GM18907 (cell line): ENCODE measurements at regions not wholly inside any gene's neighbourhood (a gene's known extent, or its start where the extent isn't known, plus 50 kb on each side); places are given as distances from the start of the nearest gene placed in this dataset.

ENCODE experiments used
- ATAC-seq: cut with Tn5 transposase; IDR thresholded peaks from one replicate; pipeline ENCODE4 v1.9.1; 2021; ENCODE audit warnings: mild to moderate bottlenecking, moderate library complexity; ENCODE audit not compliant: unreplicated experiment

DNA sequence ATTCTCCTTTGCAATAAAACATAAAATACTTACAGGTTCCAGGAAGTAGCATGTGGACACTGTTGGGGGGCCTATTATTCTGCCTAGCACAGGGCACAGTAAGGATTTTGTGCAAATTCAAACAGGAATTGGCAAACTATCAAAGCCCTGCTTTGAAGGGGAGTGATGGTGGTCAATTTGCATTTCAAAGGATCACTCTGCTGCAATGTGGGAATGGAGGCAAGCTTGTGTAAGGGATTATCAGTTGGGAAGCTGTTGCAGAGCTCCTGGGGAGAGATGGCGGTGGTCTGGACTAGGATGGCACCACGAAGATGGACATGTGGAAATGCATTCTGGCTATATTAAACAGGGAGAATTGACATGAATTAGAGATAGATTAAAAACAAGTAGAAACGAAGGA lies 990.7 kb upstream of the RBFOX1 start:
- no peak for ATAC-seq

DNA sequence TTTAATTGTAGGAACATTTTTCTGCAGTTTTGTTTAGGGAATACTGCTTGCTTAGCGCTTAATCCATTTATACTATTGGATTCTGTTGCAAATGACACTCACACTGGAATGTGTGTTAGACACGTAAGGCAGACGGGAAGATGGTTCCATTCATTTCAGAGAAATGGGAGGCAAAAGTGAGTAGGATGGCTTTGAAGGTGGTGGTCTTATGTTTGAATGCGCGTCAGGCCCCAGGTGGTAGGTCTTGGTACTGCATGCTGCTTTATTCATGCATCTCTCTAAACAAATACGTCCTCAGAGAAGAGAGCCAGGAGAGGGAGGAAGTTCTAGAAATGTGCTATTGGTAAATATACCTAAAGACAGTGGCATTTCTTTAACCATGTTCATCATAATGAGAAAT lies 997.6 kb upstream of the RBFOX1 start:
- ATAC-seq = no peak

DNA sequence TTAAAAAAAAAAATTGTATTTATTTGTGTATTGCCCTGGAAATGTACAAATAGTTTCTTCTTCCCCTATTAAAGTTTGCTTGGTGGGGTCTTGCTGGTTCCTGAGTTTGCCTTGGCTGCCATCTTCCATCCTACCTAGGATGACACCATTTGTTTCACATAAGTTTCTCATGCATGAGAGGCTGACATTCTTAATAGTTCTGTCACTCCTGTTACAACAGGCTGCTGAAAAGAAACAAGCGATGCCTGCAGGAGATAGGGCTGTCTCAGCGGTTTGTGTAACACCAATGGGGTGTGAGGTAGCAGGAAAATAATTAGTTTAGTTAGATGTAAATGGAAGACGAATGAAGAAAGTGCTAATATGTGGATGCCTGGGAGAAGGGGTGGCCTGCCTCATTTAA lies 1000.9 kb upstream of the RBFOX1 start:
- no peak for ATAC-seq

DNA sequence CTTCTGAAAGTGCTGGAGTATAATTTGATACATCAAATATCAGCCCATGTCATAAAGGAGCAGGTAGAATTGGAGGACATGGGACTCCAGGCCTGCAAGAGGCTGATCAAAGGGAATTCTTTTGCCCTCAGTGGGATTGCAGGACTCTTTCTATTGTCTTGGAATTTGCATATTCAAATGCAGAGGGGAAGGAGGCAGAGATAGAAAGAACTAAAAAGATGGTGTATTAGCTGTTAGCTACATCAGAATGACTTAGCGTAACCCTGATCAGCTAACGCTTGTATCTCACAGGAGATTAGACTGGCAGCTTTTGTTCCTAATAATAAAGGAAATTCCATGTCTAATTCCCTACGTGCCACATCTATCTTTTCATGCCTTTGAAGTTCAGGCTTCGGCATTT lies 1014.7 kb upstream of the RBFOX1 start:
- ATAC-seq = no peak

DNA sequence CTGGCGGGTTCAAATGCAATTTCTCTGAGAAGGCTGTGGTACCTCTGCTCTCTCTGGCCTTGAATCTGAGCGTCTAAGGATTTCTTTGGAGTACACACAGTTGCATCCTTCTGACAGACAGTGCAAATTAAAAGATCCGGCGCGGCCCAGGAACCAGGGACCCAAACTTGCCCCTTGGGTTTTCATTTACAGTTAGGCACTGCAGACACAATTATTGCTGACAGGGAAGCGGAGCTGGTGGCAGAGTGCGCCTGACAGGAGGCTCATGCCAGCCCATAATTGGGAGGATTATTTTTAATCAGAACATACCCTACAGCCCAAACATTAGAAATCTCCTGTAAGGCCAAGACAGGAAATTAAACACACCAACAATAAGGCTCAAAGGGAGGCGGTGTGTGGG lies 1023.4 kb upstream of the RBFOX1 start:
- ATAC-seq = no peak

DNA sequence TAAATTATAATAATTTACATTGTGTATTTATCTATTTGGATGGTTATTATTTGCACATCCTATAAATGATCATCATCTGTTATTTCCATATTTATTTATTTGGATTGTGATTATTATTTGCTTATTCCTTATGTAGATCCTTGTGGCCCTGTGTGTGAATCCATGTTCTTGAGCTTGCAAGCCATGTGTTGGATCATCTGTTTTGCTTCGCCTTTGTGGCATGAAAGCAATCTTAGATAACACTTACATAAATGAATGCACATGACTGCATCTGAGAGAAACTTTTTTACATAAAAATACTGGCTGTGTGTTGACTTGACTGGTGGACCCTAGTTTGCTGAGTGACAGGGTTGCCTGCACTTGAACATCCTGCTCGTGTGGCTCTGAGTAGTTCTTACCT lies 1024.5 kb upstream of the RBFOX1 start:
- no peak for ATAC-seq

DNA sequence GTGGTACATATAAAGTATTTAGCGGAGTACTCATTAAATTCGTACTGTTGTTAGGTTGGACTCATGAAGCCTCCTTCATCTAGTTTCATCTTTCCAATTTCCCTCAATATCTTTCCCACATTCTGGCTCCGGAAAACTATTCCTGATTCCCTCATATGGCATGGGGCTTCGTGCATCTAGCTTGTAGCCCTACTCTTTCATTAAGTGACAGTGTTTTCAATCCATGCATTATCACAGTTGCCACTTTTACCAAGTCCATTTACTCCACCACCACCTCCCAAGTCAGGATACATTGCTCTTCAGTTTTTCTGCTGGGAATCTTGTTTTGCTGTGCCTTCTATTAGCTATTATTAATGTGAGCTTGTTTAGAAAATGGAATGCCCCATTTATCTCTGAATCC lies 1032.1 kb upstream of the RBFOX1 start:
- ATAC-seq = no peak

DNA sequence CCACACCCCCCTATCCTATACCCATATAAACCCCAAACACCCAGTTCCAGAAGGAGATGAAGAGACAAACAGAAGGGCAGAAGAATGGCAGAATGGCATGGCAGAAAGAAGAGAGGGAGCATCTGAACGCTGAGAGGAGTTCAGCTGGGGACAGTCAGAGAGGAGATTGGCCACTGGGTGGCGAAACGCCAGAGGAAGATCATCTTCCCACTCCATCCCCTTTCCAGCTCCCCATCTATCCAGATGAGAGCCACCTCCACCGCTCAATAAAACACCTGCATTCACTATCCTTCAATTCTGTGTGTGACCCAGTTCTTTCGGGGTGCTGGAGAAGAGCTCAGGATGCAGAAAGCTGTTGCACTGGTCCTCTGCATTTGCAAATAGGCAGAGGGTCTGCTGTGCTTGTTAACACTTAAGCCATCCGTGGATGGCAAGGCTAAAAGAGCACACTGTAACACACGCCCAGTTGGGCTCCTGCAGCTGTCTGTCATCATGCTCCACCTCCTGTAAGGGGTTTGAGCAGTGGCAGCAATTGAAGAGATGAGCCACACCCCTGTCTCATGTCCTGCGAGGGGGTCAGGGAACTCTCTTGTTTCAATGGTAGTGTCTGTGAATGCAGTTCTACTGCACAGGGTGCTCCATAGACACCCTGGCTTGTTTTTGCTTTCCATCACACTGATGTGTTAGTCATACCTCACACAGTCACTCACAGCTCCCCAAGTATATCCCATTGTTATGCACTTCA lies 1034.8 kb upstream of the RBFOX1 start:
- no peak for ATAC-seq

DNA sequence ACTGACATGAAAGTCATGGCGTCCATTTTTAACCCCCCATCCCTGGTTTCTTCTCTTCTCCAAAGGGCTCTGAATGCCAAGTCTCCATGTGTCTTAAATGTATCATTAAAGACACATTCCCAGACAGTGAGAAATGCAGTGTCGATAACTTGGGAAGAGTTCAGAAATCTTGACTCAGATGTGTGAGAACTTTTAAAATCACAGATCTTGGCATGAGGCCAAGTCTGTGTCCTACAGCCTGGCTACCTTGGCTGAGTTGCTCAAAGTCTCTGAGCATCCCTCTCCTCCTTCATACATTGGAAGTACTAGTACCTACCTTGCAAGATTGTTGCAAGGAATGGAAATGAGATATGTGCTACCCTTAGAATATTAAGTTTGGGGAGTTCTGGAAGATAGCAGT lies 1046.5 kb upstream of the RBFOX1 start:
- ATAC-seq = no peak

DNA sequence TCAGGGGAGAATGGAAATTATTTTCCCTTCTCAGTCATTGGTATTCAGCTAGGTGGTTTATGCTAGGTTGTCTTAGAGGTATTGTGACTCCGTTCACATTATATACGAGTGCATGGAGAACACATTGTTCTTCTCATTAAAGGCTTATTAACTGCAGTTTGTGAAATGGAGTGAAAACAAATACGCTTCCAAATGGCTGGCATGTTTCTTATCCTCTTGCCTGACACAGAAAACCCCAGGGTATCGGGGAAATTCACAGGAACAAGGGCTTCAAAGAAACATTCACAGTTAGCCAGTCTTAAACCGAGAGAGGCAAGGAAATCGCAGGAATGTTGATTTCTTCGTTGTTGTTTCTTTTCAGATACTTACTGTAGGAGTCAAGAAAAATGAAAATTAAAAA lies 1047.9 kb upstream of the RBFOX1 start:
- ATAC-seq = no peak

DNA sequence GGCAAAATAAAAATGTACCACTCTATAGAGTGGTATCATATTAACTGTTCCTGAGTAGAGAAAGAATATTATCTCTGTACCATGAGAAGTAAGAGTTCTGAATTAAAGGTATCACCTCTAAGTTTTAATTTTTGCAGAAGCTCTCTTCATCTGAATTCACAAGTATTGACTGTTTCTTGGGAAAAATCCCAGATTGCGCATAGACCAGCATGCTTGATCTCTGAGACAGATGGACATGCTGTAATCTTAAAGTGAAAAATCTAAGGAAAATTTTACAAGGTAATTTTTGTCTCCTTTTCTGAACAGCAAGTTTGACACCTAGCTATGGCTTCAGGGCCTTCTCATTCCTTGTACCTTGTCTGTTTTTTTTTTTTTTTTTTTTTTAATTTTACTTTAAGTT lies 1050.7 kb upstream of the RBFOX1 start:
- no peak for ATAC-seq

DNA sequence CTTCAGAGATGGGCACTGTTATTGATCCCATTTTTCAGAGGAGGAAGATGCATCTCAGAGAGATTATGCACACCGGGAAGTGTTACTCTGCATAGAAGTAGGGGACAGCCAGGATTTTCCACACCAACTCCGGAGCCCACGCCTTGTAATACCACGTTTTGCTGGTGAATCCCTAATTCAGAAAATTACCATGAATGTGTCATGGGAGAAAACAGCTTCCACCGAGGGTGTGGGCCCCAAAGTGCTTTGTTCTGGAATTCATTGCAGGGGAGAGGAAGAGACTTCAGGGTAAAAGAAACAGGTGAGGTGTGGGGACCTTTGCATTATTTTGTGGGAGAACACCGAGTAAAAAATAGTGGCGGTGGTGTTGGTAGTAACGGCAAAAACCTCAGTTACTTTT lies 1051.4 kb upstream of the RBFOX1 start:
- ATAC-seq = no peak

DNA sequence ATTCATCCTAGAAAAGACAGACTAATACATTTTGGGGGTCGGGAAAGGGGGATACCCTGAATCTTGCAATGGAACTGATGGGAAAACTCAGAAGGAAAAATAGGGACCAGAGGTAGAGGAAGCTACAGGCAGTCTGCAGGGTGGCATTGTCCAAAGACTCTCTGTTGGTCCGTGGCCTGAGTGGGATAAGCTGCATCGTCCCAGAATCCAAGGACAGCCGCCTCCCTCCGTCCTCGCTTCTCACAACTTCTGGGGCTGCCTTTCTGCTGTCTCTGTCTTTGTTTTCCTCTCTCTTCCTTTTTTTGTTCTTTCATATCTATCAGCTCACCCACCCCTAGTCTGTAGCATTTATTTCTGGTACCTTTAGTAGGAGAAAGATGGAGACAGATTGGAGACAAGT lies 1052.6 kb upstream of the RBFOX1 start:
- no peak for ATAC-seq

DNA sequence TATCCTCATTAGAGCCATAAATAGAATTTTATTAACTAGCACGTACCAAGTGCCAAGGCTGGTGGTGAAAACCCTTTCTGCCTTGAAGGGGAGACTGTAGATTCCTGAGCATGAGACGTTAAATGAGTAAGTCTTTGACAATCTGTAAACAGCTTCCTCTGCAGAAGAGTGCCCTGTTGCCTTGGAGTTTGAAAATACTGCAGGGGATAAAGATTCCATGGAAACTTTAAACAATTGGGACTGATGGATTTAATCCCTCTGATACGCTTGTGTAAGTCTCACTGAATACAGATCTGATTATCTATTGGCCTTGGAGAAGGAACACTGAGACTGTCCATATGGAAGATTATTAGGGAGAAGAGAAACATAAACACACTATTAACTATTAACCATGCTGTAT lies 1053.4 kb upstream of the RBFOX1 start:
- ATAC-seq = no peak

DNA sequence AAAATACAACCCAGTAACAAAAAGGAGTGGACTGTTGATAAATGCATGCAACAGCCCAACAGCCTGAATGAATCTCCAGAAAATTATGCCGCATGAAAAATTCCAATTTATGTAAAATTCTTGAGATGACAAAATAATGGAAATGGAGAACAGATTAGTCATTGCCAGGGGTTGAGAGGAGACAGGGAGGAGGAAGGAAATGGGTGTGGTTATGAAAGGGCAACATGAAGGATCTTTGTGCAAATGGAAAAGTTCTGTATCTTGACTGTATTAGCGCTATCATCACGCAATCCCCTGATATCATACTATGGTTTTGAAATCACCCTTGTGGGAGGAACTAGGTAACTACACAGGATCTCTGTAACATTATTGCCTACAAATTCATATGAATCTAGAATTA lies 1058.3 kb upstream of the RBFOX1 start:
- no peak for ATAC-seq

DNA sequence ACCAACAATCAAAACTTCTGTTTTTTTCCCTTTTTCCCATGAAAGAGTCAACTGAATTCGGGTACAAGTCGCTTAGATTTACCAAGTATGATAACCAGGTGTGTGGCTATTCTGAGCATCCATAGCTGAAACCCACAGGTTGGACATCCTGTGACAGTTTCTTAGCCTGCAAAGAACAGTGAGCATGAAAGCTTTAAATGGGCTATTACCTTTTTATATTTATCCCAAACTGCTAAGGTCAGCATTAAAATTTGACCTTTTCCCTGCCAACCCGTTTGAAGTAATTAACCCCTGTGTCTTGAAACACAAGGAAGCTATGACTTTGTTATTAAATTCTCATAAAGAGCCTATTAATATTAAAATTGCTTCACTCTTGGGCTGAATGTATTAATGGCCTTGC lies 1065.0 kb upstream of the RBFOX1 start:
- no peak for ATAC-seq

DNA sequence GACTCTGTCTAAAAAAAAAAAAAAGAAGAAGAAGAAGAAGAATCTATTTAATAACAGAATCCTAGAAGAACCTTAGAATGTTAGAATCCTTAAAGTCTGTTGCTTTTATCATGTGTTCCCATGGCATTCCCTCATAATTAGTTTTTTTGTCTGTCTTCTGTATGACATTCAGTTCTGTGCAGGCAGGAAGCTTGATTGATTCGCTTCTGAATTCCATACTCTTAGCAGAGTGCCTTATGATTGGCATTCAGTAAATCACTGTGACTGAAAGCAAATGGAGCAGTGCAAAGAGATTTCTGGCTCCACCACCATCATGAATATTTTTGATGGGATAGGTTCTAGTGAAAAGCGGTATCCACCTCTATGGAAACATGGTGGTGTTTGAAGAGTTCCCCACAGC lies 1065.9 kb upstream of the RBFOX1 start:
- no peak for ATAC-seq

DNA sequence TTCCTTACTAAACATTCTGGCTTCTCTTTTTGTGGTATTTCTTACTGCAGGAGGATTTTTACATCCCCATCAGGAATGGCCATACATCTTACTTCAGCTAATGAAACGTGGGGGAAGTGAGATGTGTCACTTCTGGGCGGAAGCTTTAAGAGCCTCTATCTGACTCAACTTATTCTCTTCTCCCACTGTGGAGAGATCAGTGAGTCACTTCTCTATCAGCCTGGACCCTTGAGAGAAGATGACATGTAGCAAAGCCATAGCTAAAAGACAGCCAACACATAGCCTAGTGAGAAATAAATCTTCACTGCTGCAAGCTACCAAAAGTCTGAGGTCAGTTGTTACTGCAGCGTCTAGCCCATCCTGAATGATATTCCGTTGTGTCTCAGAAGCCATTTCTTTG lies 1066.7 kb upstream of the RBFOX1 start:
- ATAC-seq = no peak

DNA sequence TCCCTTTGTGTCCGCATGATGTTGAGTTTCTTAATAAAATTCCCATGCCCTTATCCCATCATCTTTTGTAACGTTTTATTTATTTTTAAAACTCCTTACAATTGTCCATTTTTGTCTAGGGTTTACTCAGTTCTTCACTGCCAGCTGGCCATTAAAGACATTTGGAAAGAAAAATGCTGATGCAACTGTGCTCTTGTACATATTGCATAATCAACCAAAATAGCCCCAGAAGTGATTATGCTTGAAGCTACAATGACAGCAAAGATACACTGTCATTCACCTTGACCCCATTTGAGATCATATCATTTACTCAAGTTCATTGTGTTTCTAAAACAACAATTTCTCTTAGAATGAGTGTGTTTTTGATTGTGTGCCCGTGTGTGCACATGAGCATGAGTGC lies 1074.6 kb upstream of the RBFOX1 start:
- ATAC-seq = no peak

DNA sequence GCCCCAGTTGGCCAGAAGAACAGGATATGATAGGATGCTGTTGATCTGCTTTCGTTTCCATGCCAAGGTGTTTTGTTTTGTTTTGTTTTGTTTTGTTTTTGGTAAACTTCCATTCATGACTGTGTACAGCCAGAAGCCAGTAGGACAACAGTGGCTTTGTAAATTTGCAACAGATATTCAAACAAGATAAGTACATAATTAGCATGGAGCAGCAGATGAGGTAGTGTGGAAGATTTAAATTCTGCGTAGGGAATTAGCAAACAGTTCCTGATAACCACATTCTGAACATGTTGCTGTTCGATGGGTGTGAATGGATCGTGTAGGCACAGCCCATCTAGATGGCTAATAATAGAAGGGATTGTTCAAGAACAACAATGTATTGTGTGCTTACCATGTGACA lies 1080.1 kb upstream of the RBFOX1 start:
- ATAC-seq = no peak

DNA sequence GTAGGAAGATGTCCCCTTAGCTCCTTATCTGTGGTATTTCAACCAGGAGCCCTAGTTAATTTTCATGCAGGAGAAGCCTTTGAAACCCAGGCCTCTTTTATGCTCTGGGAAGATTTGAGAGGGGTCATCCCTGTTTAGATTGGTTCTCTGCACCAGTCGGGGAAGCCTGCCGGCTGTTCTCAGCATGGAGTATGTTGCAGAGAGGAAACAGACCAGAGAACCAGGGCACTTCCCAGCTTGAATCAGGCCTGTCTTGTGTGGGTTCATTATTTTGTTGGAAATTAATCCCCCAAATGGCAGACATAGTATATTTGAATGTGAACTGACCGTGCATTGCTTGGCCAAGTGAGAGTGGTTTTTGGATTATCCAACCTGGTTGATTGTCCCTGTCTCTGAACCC lies 1082.1 kb upstream of the RBFOX1 start:
- ATAC-seq = no peak

DNA sequence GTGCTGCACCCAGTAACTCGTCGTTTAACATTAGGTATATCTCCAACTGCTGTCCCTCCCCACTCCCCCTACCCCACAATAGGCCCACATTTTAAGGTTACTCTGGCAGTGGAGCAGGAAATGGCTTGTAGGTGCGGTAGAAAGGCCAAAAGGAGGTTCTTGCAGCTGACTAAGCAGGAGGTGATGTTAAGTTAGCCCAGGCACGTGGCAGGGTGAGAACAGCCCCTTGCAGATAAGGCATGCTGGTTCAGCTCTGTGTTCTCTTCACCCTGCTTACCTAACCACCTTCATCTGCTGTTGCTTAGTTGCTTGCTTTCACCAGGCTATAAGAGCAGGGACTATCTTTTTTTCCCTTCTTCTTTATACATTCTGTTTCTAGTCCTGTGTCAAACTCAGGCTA lies 1082.8 kb upstream of the RBFOX1 start:
- ATAC-seq = no peak

DNA sequence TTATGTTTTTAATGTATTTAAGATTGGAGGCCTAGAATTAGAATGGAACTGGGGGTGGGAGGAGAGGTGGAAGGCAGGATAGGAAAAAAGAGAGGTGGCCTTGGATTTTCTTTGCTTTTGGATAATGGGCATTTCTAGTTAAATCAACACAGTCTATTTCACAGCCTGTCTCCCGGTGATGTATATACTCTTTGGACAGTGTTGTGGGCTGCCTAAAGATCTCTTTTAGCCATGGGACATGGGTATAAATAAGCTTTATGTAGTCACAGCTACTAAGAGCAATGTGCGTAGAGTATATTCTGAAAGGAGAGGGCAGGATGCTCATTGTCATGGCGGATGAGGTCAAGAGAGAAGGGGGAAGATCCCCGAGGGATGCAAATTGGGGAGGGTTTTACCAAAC lies 1084.4 kb upstream of the RBFOX1 start:
- ATAC-seq = no peak

DNA sequence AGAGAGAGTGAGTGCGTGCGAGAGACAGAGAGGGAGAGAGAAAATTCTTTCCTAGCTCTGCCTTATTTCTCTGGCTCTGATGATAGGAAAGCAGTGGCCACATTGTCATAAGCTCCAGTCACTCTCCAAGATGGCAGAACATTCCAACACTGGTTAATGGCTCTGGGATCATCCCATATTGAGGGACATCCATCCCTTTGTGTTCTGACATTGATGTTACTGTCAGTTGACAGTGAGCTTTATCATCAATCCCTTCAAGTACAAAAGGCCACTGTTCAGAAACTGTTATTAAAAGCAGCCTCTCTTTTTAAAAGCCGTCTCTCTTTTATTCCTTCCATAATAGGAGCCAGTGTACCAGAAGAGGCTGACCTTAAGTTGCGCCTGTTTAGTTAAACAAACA lies 1084.9 kb upstream of the RBFOX1 start:
- no peak for ATAC-seq
